ENCODE measurements at regions not wholly inside any gene's neighbourhood (a gene's known extent, or its start where the extent isn't known, plus 50 kb on each side); places are given as distances from the start of the nearest gene placed in this dataset.

DNA sequence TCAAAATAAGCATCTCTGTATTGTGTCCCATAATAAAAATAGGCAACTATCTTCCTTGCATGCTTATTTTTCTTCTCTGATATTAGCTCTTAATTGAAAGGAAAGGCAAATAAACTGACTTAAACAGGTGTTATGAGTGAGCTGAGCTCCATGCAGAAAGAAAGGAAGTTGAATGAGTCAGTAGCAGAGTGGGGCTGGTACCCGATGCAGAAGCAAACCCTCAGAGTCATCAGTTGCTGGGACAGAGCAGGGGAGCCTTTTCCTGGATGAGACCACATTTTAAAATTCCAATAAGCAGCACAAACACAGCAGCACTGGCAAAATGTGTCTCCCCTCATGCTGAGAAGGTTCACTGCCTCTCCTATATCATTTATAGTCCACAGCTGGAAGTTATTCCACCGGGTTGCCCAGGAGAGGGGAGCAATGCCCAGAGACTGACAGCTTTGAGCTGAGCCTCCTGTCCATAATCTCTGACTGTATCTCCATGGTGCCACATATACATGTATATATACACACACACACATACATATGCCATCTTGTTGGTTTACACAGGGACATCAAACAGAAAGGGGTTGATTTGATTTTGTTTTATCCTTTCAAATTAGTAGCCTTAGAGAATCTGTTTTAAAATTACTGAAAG is 274.3 kb upstream of the PPARGC1A start:
- TF ChIP-seq, protein P1, sequence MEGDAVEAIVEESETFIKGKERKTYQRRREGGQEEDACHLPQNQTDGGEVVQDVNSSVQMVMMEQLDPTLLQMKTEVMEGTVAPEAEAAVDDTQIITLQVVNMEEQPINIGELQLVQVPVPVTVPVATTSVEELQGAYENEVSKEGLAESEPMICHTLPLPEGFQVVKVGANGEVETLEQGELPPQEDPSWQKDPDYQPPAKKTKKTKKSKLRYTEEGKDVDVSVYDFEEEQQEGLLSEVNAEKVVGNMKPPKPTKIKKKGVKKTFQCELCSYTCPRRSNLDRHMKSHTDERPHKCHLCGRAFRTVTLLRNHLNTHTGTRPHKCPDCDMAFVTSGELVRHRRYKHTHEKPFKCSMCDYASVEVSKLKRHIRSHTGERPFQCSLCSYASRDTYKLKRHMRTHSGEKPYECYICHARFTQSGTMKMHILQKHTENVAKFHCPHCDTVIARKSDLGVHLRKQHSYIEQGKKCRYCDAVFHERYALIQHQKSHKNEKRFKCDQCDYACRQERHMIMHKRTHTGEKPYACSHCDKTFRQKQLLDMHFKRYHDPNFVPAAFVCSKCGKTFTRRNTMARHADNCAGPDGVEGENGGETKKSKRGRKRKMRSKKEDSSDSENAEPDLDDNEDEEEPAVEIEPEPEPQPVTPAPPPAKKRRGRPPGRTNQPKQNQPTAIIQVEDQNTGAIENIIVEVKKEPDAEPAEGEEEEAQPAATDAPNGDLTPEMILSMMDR (IDR thresholded peaks at IDR 0.05), result no peak
- TF ChIP-seq POLR2A (IDR thresholded peaks at IDR 0.05), result no peak
